ENCODE measurements at regions not wholly inside any gene's neighbourhood (a gene's known extent, or its start where the extent isn't known, plus 50 kb on each side); places are given as distances from the start of the nearest gene placed in this dataset.

- intact Hi-C loops (cut with micrococcal nuclease; ENCODE audit: unreplicated experiment) = no loop called here
- BruUV-seq (replicated peaks) = no TSS peak
- Histone ChIP-seq H3F3A (ENCODE audit: insufficient read depth, low read depth) (no peaks in the 10 kb centered on the region), H2AFZ (no peak overlapping the region), H3K9me3 (ENCODE audit: insufficient read depth, low read depth) (no peaks in the 10 kb centered on the region), H4K20me1 (ENCODE audit: insufficient read depth) (no peaks in the 10 kb centered on the region), H3K36me3 (ENCODE audit: low read depth) (no peaks in the 10 kb centered on the region), H3K4me2 (no peak overlapping the region), H3K9me2 (ENCODE audit: insufficient read depth) (no peaks in the 10 kb centered on the region), H3K4me1 (replicated peaks; ENCODE audit: insufficient read depth) (no peaks in the 10 kb centered on the region), H3K27me3 (ENCODE audit: insufficient read depth, low read depth) (no peaks in the 10 kb centered on the region), H3K79me2 (ENCODE audit: low read depth) (no peaks in the 10 kb centered on the region), H3K4me3 (no peak overlapping the region), H3K27ac (no peak overlapping the region)
- DNase-seq = no peak
- ChIA-PET POLR2A (ENCODE audit: unreplicated experiment) (no interaction called here), CTCF (no interaction called here)
- no peak for TF ChIP-seq CTCF (conservative IDR thresholded peaks at IDR 0.05)
Measured at GRCh38 chr6:99031957-99032356, 84.2 kb upstream of the FBXL4 start.

GRCh38 chr6:99030915-99031314, 83.2 kb upstream of the FBXL4 start:
- Histone ChIP-seq H3K9me2 (ENCODE audit: insufficient read depth) (no peaks in the 10 kb centered on the region), H2AFZ (no peak overlapping the region), H4K20me1 (ENCODE audit: insufficient read depth) (no peaks in the 10 kb centered on the region), H3K27ac (no peak overlapping the region), H3K9me3 (ENCODE audit: insufficient read depth, low read depth) (no peaks in the 10 kb centered on the region), H3K79me2 (ENCODE audit: low read depth) (no peaks in the 10 kb centered on the region), H3K36me3 (ENCODE audit: low read depth) (no peaks in the 10 kb centered on the region), H3K4me1 (replicated peaks; ENCODE audit: insufficient read depth) (no peaks in the 10 kb centered on the region), H3K4me2 (no peak overlapping the region), H3K27me3 (ENCODE audit: insufficient read depth, low read depth) (no peaks in the 10 kb centered on the region), H3F3A (ENCODE audit: insufficient read depth, low read depth) (no peaks in the 10 kb centered on the region), H3K4me3 (no peak overlapping the region)
- TF ChIP-seq EZH2 (IDR thresholded peaks at IDR 0.05; ENCODE audit: low read depth) (no peak), CTCF (conservative IDR thresholded peaks at IDR 0.05) (no peak)
- DNase-seq = no peak
- no TSS peak for BruUV-seq (replicated peaks)
- POLR2A ChIA-PET (ENCODE audit: unreplicated experiment) = no interaction called here
- CTCF ChIA-PET = no interaction called here
- intact Hi-C loops (cut with micrococcal nuclease; ENCODE audit: unreplicated experiment) = no loop called here

- Histone ChIP-seq H2AFZ (no peak overlapping the region), H3K79me2 (ENCODE audit: low read depth) (no peaks in the 10 kb centered on the region), H3F3A (ENCODE audit: insufficient read depth, low read depth) (no peaks in the 10 kb centered on the region), H3K27ac (no peak overlapping the region), H3K4me2 (no peak overlapping the region), H4K20me1 (ENCODE audit: insufficient read depth) (no peaks in the 10 kb centered on the region), H3K27me3 (ENCODE audit: insufficient read depth, low read depth) (no peaks in the 10 kb centered on the region), H3K9me2 (ENCODE audit: insufficient read depth) (no peaks in the 10 kb centered on the region), H3K36me3 (ENCODE audit: low read depth) (no peaks in the 10 kb centered on the region), H3K4me1 (replicated peaks; ENCODE audit: insufficient read depth) (no peaks in the 10 kb centered on the region), H3K9me3 (ENCODE audit: insufficient read depth, low read depth) (no peaks in the 10 kb centered on the region), H3K4me3 (no peak overlapping the region)
- intact Hi-C loops (cut with micrococcal nuclease; ENCODE audit: unreplicated experiment) = no loop called here
- ChIA-PET CTCF (no interaction called here), POLR2A (ENCODE audit: unreplicated experiment) (no interaction called here)
- BruUV-seq (replicated peaks) = no TSS peak
- no peak for DNase-seq
- TF ChIP-seq CTCF (conservative IDR thresholded peaks at IDR 0.05) (no peak), EZH2 (IDR thresholded peaks at IDR 0.05; ENCODE audit: low read depth) (no peak)
Measured at GRCh38 chr6:99026135-99026534, 78.4 kb upstream of the FBXL4 start.

All from PC-9 (cell line).